Keratinocyte (primary cell): ENCODE measurements at regions not wholly inside any gene's neighbourhood (a gene's known extent, or its start where the extent isn't known, plus 50 kb on each side); places are given as distances from the start of the nearest gene placed in this dataset.

ENCODE experiments used
- DNase-seq: peaks from one replicate; pipeline ENCODE4 v3.0.0-alpha.2; 2011; ENCODE audit warnings: low read depth, missing footprints, low spot score
- FAIRE-seq: peaks from 2 replicates; lab custom pipeline; 2011; peaks lifted over from hg19 to GRCh38; lab: Jason Lieb, UNC
- H2AFZ ChIP-seq: 2 replicates; pipeline ENCODE4 v1.6.0; 2012; ENCODE audit warnings: low read length, control low read depth, inconsistent platforms; ENCODE audit not compliant: control insufficient read depth
- H3K27ac ChIP-seq: 2 replicates; pipeline ENCODE4 v1.5.1; 2011; ENCODE audit warnings: low read length; ENCODE audit not compliant: control insufficient read depth, insufficient read depth
- H3K27me3 ChIP-seq: 3 replicates; pipeline ENCODE4 v1.6.0; 2011; ENCODE audit warnings: low read length; ENCODE audit not compliant: control insufficient read depth, insufficient read depth; ENCODE audit errors: extremely low read depth
- H3K36me3 ChIP-seq, 2 experiments: 2 replicates in 1 of 2; 3 replicates in 1 of 2; pipeline ENCODE4 v1.5.1; 2011; ENCODE audit warnings: low read length in 2 of 2, mild to moderate bottlenecking in 1 of 2; ENCODE audit not compliant: control insufficient read depth in 2 of 2, insufficient read depth in 2 of 2; ENCODE audit errors: extremely low read depth in 1 of 2
- H3K4me1 ChIP-seq: 3 replicates; pipeline ENCODE4 v1.5.1; 2011; ENCODE audit warnings: low read length; ENCODE audit not compliant: control insufficient read depth, insufficient read depth; ENCODE audit errors: extremely low read depth
- H3K4me2 ChIP-seq: 3 replicates; pipeline ENCODE4 v1.6.0; 2011; ENCODE audit warnings: low read depth, low read length; ENCODE audit not compliant: control insufficient read depth, insufficient read depth; ENCODE audit errors: extremely low read depth
- H3K4me3 ChIP-seq, 3 experiments: fragments of 200-600 bp in 1 of 3; sonication (generic) in 1 of 3; 2 replicates in 2 of 3; 3 replicates in 1 of 3; pipeline ENCODE4 v1.5.1; 2011 to 2016; ENCODE audit warnings: low read length in 3 of 3, mild to moderate bottlenecking in 3 of 3, control low read depth in 2 of 3, inconsistent platforms in 1 of 3, low read depth in 1 of 3, mixed read lengths in 1 of 3, mixed run types in 1 of 3, moderate library complexity in 1 of 3; ENCODE audit not compliant: control insufficient read depth in 2 of 3, insufficient read depth in 2 of 3; ENCODE audit errors: extremely low read depth in 1 of 3
- H3K79me2 ChIP-seq: 2 replicates; pipeline ENCODE4 v1.6.0; 2012; ENCODE audit warnings: low read length; ENCODE audit not compliant: control insufficient read depth, insufficient read depth
- H3K9ac ChIP-seq: 3 replicates; pipeline ENCODE4 v1.6.0; 2011; ENCODE audit warnings: low read length; ENCODE audit not compliant: control insufficient read depth, insufficient read depth; ENCODE audit errors: extremely low read depth
- H3K9me1 ChIP-seq: 3 replicates; pipeline ENCODE4 v1.6.0; 2011; ENCODE audit warnings: low read length; ENCODE audit not compliant: control insufficient read depth, insufficient read depth; ENCODE audit errors: extremely low read depth
- H3K9me3 ChIP-seq: 2 replicates; pipeline ENCODE4 v1.5.1; 2012; ENCODE audit warnings: low read depth, low read length; ENCODE audit not compliant: control insufficient read depth
- H4K20me1 ChIP-seq: 3 replicates; pipeline ENCODE4 v1.6.0; 2011; ENCODE audit warnings: low read length; ENCODE audit not compliant: control insufficient read depth, insufficient read depth; ENCODE audit errors: extremely low read depth
- EZH2 ChIP-seq: IDR thresholded peaks from one replicate; pipeline ENCODE4 v1.6.1; 2012; ENCODE audit warnings: inconsistent platforms, mild to moderate bottlenecking, low read length, moderate library complexity
- dilution Hi-C: fragments of 300-500 bp; cut with MboI; formaldehyde crosslinking; loops from one replicate; pipeline ENCODE4 v1.7.0; 2020; ENCODE audit warnings: low sequenced_read_pairs; ENCODE audit not compliant: extremely low pct_ligation_motif_present
- TF ChIP-seq, protein P1 (sequence below), 3 experiments: IDR thresholded peaks in 1 of 3; conservative IDR thresholded peaks in 1 of 3; optimal IDR thresholded peaks in 1 of 3; 2 replicates in 2 of 3; 3 replicates in 1 of 3; pipeline versions ENCODE3 to v1.5.1; 2011; ENCODE audit warnings: low read length in 3 of 3, mild to moderate bottlenecking in 3 of 3, moderate library complexity in 2 of 3, control low read depth in 1 of 3, inconsistent platforms in 1 of 3; ENCODE audit not compliant: insufficient read depth in 2 of 3; ENCODE audit errors: extremely low read depth in 1 of 3

DNA sequence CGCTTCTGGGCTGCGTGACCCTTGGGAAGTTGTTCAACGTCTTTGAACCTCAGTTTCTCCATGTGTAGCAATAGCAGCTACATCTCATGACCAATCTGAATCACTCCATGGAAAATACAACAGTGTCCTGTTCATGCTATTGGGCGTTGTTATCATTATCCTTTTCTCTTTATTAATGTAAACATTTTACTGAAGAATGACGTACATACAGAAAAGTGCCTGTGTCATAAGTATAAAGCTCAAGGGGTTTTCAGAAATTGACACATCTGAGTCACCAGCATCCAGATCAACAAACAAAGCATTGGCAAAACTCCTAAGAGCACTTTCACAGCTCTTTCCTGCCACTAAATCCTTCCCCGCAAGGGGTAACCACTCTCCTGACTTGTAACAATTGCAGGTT is 438.4 kb downstream of the XYLT1 start:
- Histone ChIP-seq H3K9me3 (no peaks in the 10 kb centered on the region), H4K20me1 (no peaks in the 10 kb centered on the region), H3K4me1 (no peaks in the 10 kb centered on the region), H3K36me3 (no peaks in the 10 kb centered on the region), H3K27me3 (no peaks in the 10 kb centered on the region), H3K4me2 (no peak overlapping the region), H3K27ac (no peak overlapping the region), H3K9ac (no peak overlapping the region), H3K4me3 (no peak overlapping the region), H3K79me2 (no peaks in the 10 kb centered on the region), H3K9me1 (no peaks in the 10 kb centered on the region), H2AFZ (no peak overlapping the region)
- FAIRE-seq = no peak
- dilution Hi-C loops = no loop called here
- TF ChIP-seq, protein P1, sequence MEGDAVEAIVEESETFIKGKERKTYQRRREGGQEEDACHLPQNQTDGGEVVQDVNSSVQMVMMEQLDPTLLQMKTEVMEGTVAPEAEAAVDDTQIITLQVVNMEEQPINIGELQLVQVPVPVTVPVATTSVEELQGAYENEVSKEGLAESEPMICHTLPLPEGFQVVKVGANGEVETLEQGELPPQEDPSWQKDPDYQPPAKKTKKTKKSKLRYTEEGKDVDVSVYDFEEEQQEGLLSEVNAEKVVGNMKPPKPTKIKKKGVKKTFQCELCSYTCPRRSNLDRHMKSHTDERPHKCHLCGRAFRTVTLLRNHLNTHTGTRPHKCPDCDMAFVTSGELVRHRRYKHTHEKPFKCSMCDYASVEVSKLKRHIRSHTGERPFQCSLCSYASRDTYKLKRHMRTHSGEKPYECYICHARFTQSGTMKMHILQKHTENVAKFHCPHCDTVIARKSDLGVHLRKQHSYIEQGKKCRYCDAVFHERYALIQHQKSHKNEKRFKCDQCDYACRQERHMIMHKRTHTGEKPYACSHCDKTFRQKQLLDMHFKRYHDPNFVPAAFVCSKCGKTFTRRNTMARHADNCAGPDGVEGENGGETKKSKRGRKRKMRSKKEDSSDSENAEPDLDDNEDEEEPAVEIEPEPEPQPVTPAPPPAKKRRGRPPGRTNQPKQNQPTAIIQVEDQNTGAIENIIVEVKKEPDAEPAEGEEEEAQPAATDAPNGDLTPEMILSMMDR (optimal IDR thresholded peaks at IDR 0.05 in 1 of 3, IDR thresholded peaks at IDR 0.05 in 1 of 3, conservative IDR thresholded peaks at IDR 0.05 in 1 of 3; ENCODE audit: extremely low read depth in 1 of 3, insufficient read depth in 2 of 3, low read length in 3 of 3) = no peak
- no peak for TF ChIP-seq EZH2
- DNase-seq = no peak

DNA sequence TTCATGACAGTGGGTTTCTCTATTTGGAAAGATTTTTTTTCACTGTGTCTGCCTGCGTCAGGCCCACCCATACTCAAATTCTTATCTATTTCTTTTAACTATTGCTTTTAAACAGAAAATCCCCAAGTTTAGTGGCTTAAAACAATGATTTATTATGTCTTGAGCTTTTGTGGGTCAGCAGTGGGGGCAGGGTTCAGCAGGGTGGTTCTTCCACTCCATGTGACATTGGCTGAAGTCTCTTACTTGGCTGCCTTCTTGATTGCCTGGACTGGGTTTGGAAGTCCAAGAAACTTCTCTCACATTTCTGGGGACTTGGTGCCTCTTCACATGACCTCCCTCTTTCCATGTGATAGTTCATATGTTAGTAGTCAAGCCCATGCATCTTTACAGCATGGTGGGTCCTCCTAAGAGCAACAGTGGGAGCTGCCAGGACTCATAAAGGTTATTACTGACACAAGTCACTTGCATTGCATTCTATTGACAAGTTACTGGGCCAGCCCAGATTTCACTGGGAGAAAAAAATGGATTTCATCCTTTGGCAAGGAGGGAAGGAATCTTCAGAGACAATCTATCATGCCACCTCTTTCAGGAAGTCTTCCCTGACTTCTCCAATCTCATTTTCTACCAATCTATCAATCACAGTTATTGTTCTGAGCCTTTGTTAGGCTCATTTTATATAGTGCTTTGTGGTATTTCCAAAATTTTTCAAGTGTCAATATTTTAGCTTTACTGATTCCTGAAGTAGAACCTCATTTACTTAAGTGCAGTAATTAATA is 436.1 kb downstream of the XYLT1 start:
- DNase-seq = no peak
- Histone ChIP-seq H3K27ac (no peak overlapping the region), H3K4me2 (no peak overlapping the region), H3K9me3 (no peaks in the 10 kb centered on the region), H3K9me1 (no peaks in the 10 kb centered on the region), H3K4me3 (no peak overlapping the region), H3K9ac (no peak overlapping the region), H3K27me3 (no peaks in the 10 kb centered on the region), H3K79me2 (no peaks in the 10 kb centered on the region), H4K20me1 (no peaks in the 10 kb centered on the region), H3K36me3 (no peaks in the 10 kb centered on the region), H3K4me1 (no peaks in the 10 kb centered on the region), H2AFZ (no peak overlapping the region)
- FAIRE-seq = no peak
- TF ChIP-seq EZH2 = no peak
- TF ChIP-seq, protein P1 (optimal IDR thresholded peaks at IDR 0.05 in 1 of 3, IDR thresholded peaks at IDR 0.05 in 1 of 3, conservative IDR thresholded peaks at IDR 0.05 in 1 of 3; ENCODE audit: extremely low read depth in 1 of 3, insufficient read depth in 2 of 3, low read length in 3 of 3) = no peak
- dilution Hi-C loops = no loop called here
